Neural cell (in vitro differentiated cells): ENCODE measurements at regions not wholly inside any gene's neighbourhood (a gene's known extent, or its start where the extent isn't known, plus 50 kb on each side); places are given as distances from the start of the nearest gene placed in this dataset.

Experiments used
- H2AFZ ChIP-seq: fragments of 200-600, 300-800 bp; sonication (generic), shearing (Covaris generic); 2 replicates; pipeline ENCODE4 v1.6.0; 2014; ENCODE audit warnings: low read depth, mild to moderate bottlenecking, antibody characterized with exemption, low read length, moderate library complexity
- H3F3A ChIP-seq: fragments of 200-600 bp; shearing (Covaris generic); 2 replicates; pipeline ENCODE4 v1.6.1; 2016; ENCODE audit warnings: mild to moderate bottlenecking, moderate library complexity, mixed read lengths, antibody characterized with exemption, low read length; ENCODE audit not compliant: insufficient read depth, poor library complexity, severe bottlenecking
- H3K27ac ChIP-seq: fragments of 200-600, 300-800 bp; sonication (generic), shearing (Covaris generic); 2 replicates; pipeline ENCODE4 v1.5.1; 2014; ENCODE audit warnings: mild to moderate bottlenecking, low read length, moderate library complexity
- H3K27me3 ChIP-seq: fragments of 300-800, 200-600 bp; sonication (generic), shearing (Covaris generic); 2 replicates; pipeline ENCODE4 v1.6.0; 2014; ENCODE audit warnings: mild to moderate bottlenecking, low read depth, low read length, moderate library complexity; ENCODE audit not compliant: insufficient read depth
- H3K36me3 ChIP-seq: fragments of 300-800, 200-600 bp; sonication (generic), shearing (Covaris generic); 2 replicates; pipeline ENCODE4 v1.5.1; 2014; ENCODE audit warnings: mild to moderate bottlenecking, antibody characterized with exemption, low read length, moderate library complexity; ENCODE audit not compliant: insufficient read depth
- H3K4me2 ChIP-seq: fragments of 300-800, 200-600 bp; sonication (generic), shearing (Covaris generic); 2 replicates; pipeline ENCODE4 v1.6.0; 2014; ENCODE audit warnings: mild to moderate bottlenecking, low read length
- H3K4me3 ChIP-seq: fragments of 300-800, 200-600 bp; sonication (generic), shearing (Covaris generic); 2 replicates; pipeline ENCODE4 v1.5.1; 2014; ENCODE audit warnings: mild to moderate bottlenecking, low read length, moderate library complexity
- H3K79me2 ChIP-seq: fragments of 200-600 bp; shearing (Covaris generic); replicated peaks from 2 replicates; pipeline ENCODE4 v1.6.0; 2014; ENCODE audit warnings: mild to moderate bottlenecking, low read length, moderate library complexity; ENCODE audit not compliant: insufficient read depth
- H3K9ac ChIP-seq: fragments of 300-800, 200-600 bp; sonication (generic), shearing (Covaris generic); 2 replicates; pipeline ENCODE4 v1.6.1; 2016; ENCODE audit warnings: mild to moderate bottlenecking, low read length, mixed read lengths
- H3K9me2 ChIP-seq: fragments of 200-600 bp; shearing (Covaris generic); 2 replicates; pipeline ENCODE4 v1.6.1; 2016; ENCODE audit warnings: mild to moderate bottlenecking, low read length, mixed read lengths; ENCODE audit not compliant: insufficient read depth
- H3K9me3 ChIP-seq: fragments of 200-600, 300-800 bp; sonication (generic), shearing (Covaris generic); 2 replicates; pipeline ENCODE4 v1.6.1; 2016; ENCODE audit warnings: mild to moderate bottlenecking, mixed run types, low read length, moderate library complexity, mixed read lengths
- H4K20me1 ChIP-seq: fragments of 200-600 bp; shearing (Covaris generic); 2 replicates; pipeline ENCODE4 v1.6.1; 2016; ENCODE audit warnings: mild to moderate bottlenecking, mixed run types; ENCODE audit not compliant: insufficient read depth
- CTCF ChIP-seq: fragments of 450-650 bp; IDR thresholded peaks from 2 replicates; pipeline ENCODE4 v1.5.1; 2014; ENCODE audit warnings: antibody characterized with exemption, mild to moderate bottlenecking, moderate library complexity; ENCODE audit not compliant: poor library complexity, severe bottlenecking
- EP300 ChIP-seq: fragments of 450-650 bp; conservative IDR thresholded peaks from 2 replicates; pipeline ENCODE4 v1.6.1; 2014; ENCODE audit warnings: antibody characterized with exemption, mild to moderate bottlenecking, moderate library complexity; ENCODE audit not compliant: poor library complexity, severe bottlenecking
- EZH2 ChIP-seq: fragments of 200-600, 300-800 bp; shearing (Covaris generic), sonication (generic); IDR thresholded peaks from 2 replicates; pipeline ENCODE4 v1.6.1; 2014; ENCODE audit warnings: antibody characterized with exemption, low read length, borderline replicate concordance, mild to moderate bottlenecking; ENCODE audit not compliant: insufficient read depth, poor library complexity, severe bottlenecking
- MXI1 ChIP-seq: fragments of 450-650 bp; conservative IDR thresholded peaks from 2 replicates; pipeline ENCODE4 v1.6.1; 2014; ENCODE audit warnings: antibody characterized with exemption, mild to moderate bottlenecking; ENCODE audit not compliant: poor library complexity, severe bottlenecking
- POLR2AphosphoS5 ChIP-seq: IDR thresholded peaks from 2 replicates; pipeline ENCODE4 v1.6.1; 2012
- RAD21 ChIP-seq: fragments of 450-650 bp; conservative IDR thresholded peaks from 2 replicates; pipeline ENCODE4 v1.6.1; 2014; ENCODE audit warnings: antibody characterized with exemption, mild to moderate bottlenecking, moderate library complexity
- REST ChIP-seq: IDR thresholded peaks from 2 replicates; pipeline ENCODE4 v1.6.1; 2012; ENCODE audit warnings: borderline replicate concordance
- SMC3 ChIP-seq: fragments of 450-650 bp; conservative IDR thresholded peaks from 2 replicates; pipeline ENCODE4 v1.6.1; 2014; ENCODE audit warnings: antibody characterized with exemption, mild to moderate bottlenecking, moderate library complexity; ENCODE audit not compliant: poor library complexity
- TAF1 ChIP-seq: IDR thresholded peaks from 2 replicates; pipeline ENCODE4 v1.6.1; 2012; ENCODE audit warnings: low read depth

- no peak for TF ChIP-seq CTCF
- TF ChIP-seq EZH2, result no peak
- TF ChIP-seq EP300, result no peak
- no peak for TF ChIP-seq TAF1
- TF ChIP-seq SMC3, result no peak
- no peak for TF ChIP-seq RAD21
- no peak for TF ChIP-seq REST
- no peak for TF ChIP-seq POLR2AphosphoS5
- no peak for TF ChIP-seq MXI1
Observed at GRCh38 chr9:79387101-79387835, 184.5 kb upstream of the TLE4 start.

GRCh38 chr9:79390077-79390698 lies 181.6 kb upstream of the TLE4 start:
- H3K79me2 ChIP-seq, result no peaks in the 10 kb centered on the region
- TF ChIP-seq EZH2 (no peak), REST (no peak), RAD21 (no peak), MXI1 (no peak), EP300 (no peak), TAF1 (no peak), CTCF (no peak), SMC3 (no peak), POLR2AphosphoS5 (no peak)
- no peaks in the 10 kb centered on the region for H3K27me3 ChIP-seq
- no peaks in the 10 kb centered on the region for H4K20me1 ChIP-seq
- no peaks in the 10 kb centered on the region for H3K9me3 ChIP-seq
- H2AFZ ChIP-seq, result no peak overlapping the region
- H3F3A ChIP-seq, result no peaks in the 10 kb centered on the region
- no peaks in the 10 kb centered on the region for H3K9me2 ChIP-seq
- no peak overlapping the region for H3K27ac ChIP-seq
- no peak overlapping the region for H3K4me3 ChIP-seq
- no peaks in the 10 kb centered on the region for H3K36me3 ChIP-seq
- no peak overlapping the region for H3K4me2 ChIP-seq
- no peak overlapping the region for H3K9ac ChIP-seq

More at GRCh38 chr9:79387101-79387835, 184.5 kb upstream of the TLE4 start:
- H3K27ac ChIP-seq, result no peak overlapping the region
- no peaks in the 10 kb centered on the region for H3K79me2 ChIP-seq
- H3K9me2 ChIP-seq, result no peaks in the 10 kb centered on the region
- H3K4me2 ChIP-seq, result no peak overlapping the region
- H3K4me3 ChIP-seq, result no peak overlapping the region
- H2AFZ ChIP-seq, result no peak overlapping the region
- no peaks in the 10 kb centered on the region for H3K36me3 ChIP-seq
- no peaks in the 10 kb centered on the region for H3K27me3 ChIP-seq
- no peak overlapping the region for H3K9ac ChIP-seq
- H3F3A ChIP-seq, result no peaks in the 10 kb centered on the region
- no peaks in the 10 kb centered on the region for H4K20me1 ChIP-seq
- H3K9me3 ChIP-seq, result no peaks in the 10 kb centered on the region
